HepG2 (cell line): ENCODE measurements at regions not wholly inside any gene's neighbourhood (a gene's known extent, or its start where the extent isn't known, plus 50 kb on each side); places are given as distances from the start of the nearest gene placed in this dataset.
A peak's percentile ranks its signal among the peaks of the same experiment; 100 is the strongest.

Experiments used
- ATAC-seq: fragments of 200-7000 bp; cut with Tn5 transposase; 3 replicates; pipeline ENCODE4 v1.9.1; 2020; ENCODE audit warnings: mild to moderate bottlenecking, moderate library complexity
- BruUV-seq: library from RNA; stranded (reverse); fragments of 400-500 nt; replicated peaks from 2 replicates; lab custom pipeline; 2021; lab: Mats Ljungman, UMichigan
- CTCF ChIA-PET: fragments of 300-600 bp; formaldehyde crosslinking; extraction: SDS; loops from one replicate; lab custom pipeline; 2021; ENCODE audit warnings: low total read pairs, inconsistent platforms, low intra/inter-chr PET ratio; lab: Yijun Ruan, JAX
- POLR2A ChIA-PET: fragments of 350-600 bp; sonication (Branson Sonifier 250); formaldehyde crosslinking; loops from one replicate; lab custom pipeline; 2020; ENCODE audit warnings: antibody characterized with exemption, inconsistent platforms; lab: Yijun Ruan, JAX
- DNase-seq: peaks from one replicate; pipeline ENCODE4 v3.0.0-alpha.2; 2015; ENCODE audit warnings: low spot score
- FAIRE-seq: peaks from 3 replicates; lab custom pipeline; 2011; peaks lifted over from hg19 to GRCh38; lab: Jason Lieb, UNC
- H2AFZ ChIP-seq: one replicate; pipeline ENCODE4 v1.6.1; 2011; ENCODE audit warnings: low read length, inconsistent platforms
- H3K27ac ChIP-seq: fragments of 300-600 bp; 3 replicates; pipeline ENCODE4 v1.8.0; 2011; ENCODE audit warnings: mixed run types, mild to moderate bottlenecking, mixed read lengths, low read length, inconsistent platforms; ENCODE audit not compliant: insufficient read depth; ENCODE audit errors: extremely low read length
- H3K27me3 ChIP-seq, 2 experiments: fragments of 200-600 bp in 1 of 2; 2 replicates in 1 of 2; 3 replicates in 1 of 2; pipeline versions ENCODE4 v1.6.0 to v1.8.0; 2011; ENCODE audit warnings: low read length in 2 of 2, mild to moderate bottlenecking in 2 of 2, moderate library complexity in 2 of 2, inconsistent platforms in 1 of 2; ENCODE audit not compliant: insufficient read depth in 2 of 2, control insufficient read depth in 1 of 2
- H3K36me3 ChIP-seq, 2 experiments: fragments of 200-600 bp in 1 of 2; replicated peaks in 1 of 2; 2 replicates in 1 of 2; 3 replicates in 1 of 2; pipeline versions ENCODE4 v1.5.1 to v1.8.0; 2011; ENCODE audit warnings: low read length in 2 of 2, inconsistent platforms in 1 of 2; ENCODE audit not compliant: insufficient read depth in 2 of 2, control insufficient read depth in 1 of 2
- H3K4me1 ChIP-seq: 2 replicates; pipeline ENCODE4 v1.5.1; 2012; ENCODE audit warnings: low read length, inconsistent platforms; ENCODE audit not compliant: insufficient read depth
- H3K4me2 ChIP-seq: 2 replicates; pipeline ENCODE4 v1.6.0; 2011; ENCODE audit warnings: low read depth, low read length, inconsistent platforms
- H3K4me3 ChIP-seq, 3 experiments: fragments of 200-600 bp in 1 of 3; sonication (generic), shearing (Covaris generic) in 1 of 3; replicated peaks in 1 of 3; 2 replicates each; pipeline ENCODE4 v1.5.1; 2011 to 2016; ENCODE audit warnings: low read length in 3 of 3, inconsistent platforms in 2 of 3, low read depth in 2 of 3, mild to moderate bottlenecking in 2 of 3, control low read depth in 1 of 3, mixed read lengths in 1 of 3; ENCODE audit not compliant: insufficient read depth in 1 of 3
- H3K79me2 ChIP-seq: one replicate; pipeline ENCODE4 v1.6.1; 2011; ENCODE audit warnings: low read length, inconsistent platforms; ENCODE audit not compliant: insufficient read depth
- H3K9ac ChIP-seq: 2 replicates; pipeline ENCODE4 v1.6.0; 2011; ENCODE audit warnings: mild to moderate bottlenecking, low read depth, low read length, inconsistent platforms; ENCODE audit not compliant: insufficient read depth
- H3K9me3 ChIP-seq: 2 replicates; pipeline ENCODE4 v1.5.1; 2012; ENCODE audit warnings: mild to moderate bottlenecking, low read length
- H4K20me1 ChIP-seq: 2 replicates; pipeline ENCODE4 v1.6.0; 2011; ENCODE audit warnings: inconsistent platforms, mild to moderate bottlenecking, low read length, moderate library complexity; ENCODE audit not compliant: insufficient read depth
- CBFB ChIP-seq: sonication (generic); formaldehyde crosslinking; IDR thresholded peaks from 2 replicates; pipeline ENCODE4 v1.4.0; 2020; ENCODE audit warnings: missing genetic modification reagents
- CSRNP2 ChIP-seq: sonication (generic); formaldehyde crosslinking; conservative IDR thresholded peaks from 2 replicates; pipeline ENCODE4 v1.8.0; 2022; ENCODE audit warnings: low read depth, missing genetic modification reagents
- GABPA ChIP-seq, 2 experiments: IDR thresholded peaks; 2 replicates each; pipeline ENCODE4 v1.6.1; 2011 to 2016; ENCODE audit warnings: low read depth in 2 of 2, low read length in 1 of 2, missing biosample characterization in 1 of 2, missing genetic modification characterization in 1 of 2
- HOXA5 ChIP-seq: sonication (generic); formaldehyde crosslinking; IDR thresholded peaks from 2 replicates; pipeline ENCODE4 v1.4.0; 2020; ENCODE audit warnings: missing genetic modification reagents
- KLF11 ChIP-seq: IDR thresholded peaks from 2 replicates; pipeline ENCODE4 v1.6.1; 2016; ENCODE audit warnings: missing compliant biosample characterization
- RBM22 ChIP-seq: fragments of 200-400 bp; formaldehyde crosslinking; optimal IDR thresholded peaks from 2 replicates; pipeline ENCODE3; 2017; ENCODE audit warnings: mild to moderate bottlenecking, low read length, moderate library complexity
- SATB2 ChIP-seq: sonication (generic); formaldehyde crosslinking; IDR thresholded peaks from 2 replicates; pipeline ENCODE4 v1.5.0; 2020; ENCODE audit warnings: missing genetic modification reagents
- SMAD3 ChIP-seq: sonication (generic); formaldehyde crosslinking; IDR thresholded peaks from 2 replicates; pipeline ENCODE4 v1.4.0; 2020; ENCODE audit warnings: missing genetic modification reagents
- SYNCRIP ChIP-seq: fragments of 200-400 bp; formaldehyde crosslinking; IDR thresholded peaks from 2 replicates; pipeline ENCODE4 v1.6.1; 2018; ENCODE audit warnings: mild to moderate bottlenecking, low read depth, low read length; ENCODE audit not compliant: insufficient read depth
- XRCC5 ChIP-seq: fragments of 200-400 bp; formaldehyde crosslinking; optimal IDR thresholded peaks from 2 replicates; pipeline ENCODE3; 2017; ENCODE audit warnings: mild to moderate bottlenecking, low read length
- ZGPAT ChIP-seq: IDR thresholded peaks from 2 replicates; pipeline ENCODE4 v1.6.1; 2016; ENCODE audit warnings: mild to moderate bottlenecking
- ZMAT3 ChIP-seq: sonication (generic); formaldehyde crosslinking; conservative IDR thresholded peaks from 2 replicates; pipeline ENCODE4 v1.7.0; 2021; ENCODE audit warnings: missing genetic modification reagents
- ZNF264 ChIP-seq: sonication (generic); formaldehyde crosslinking; IDR thresholded peaks from 2 replicates; pipeline ENCODE4 v1.4.0; 2020; ENCODE audit warnings: missing genetic modification reagents
- ZNF350 ChIP-seq: sonication (generic); formaldehyde crosslinking; IDR thresholded peaks from 2 replicates; pipeline ENCODE4 v1.4.0; 2020; ENCODE audit warnings: mild to moderate bottlenecking, low read depth, missing genetic modification reagents, borderline replicate concordance
- ZNF556 ChIP-seq: sonication (generic); formaldehyde crosslinking; IDR thresholded peaks from 2 replicates; pipeline ENCODE4 v1.4.0; 2020; ENCODE audit warnings: mild to moderate bottlenecking, missing genetic modification reagents, borderline replicate concordance
- ZNF557 ChIP-seq: sonication (generic); formaldehyde crosslinking; IDR thresholded peaks from 2 replicates; pipeline ENCODE4 v1.4.0; 2020; ENCODE audit warnings: missing genetic modification reagents
- ZNF75D ChIP-seq: sonication (generic); formaldehyde crosslinking; IDR thresholded peaks from 2 replicates; pipeline ENCODE4 v1.8.1; 2023; ENCODE audit warnings: missing genetic modification reagents, mild to moderate bottlenecking, borderline replicate concordance
- ZNF780A ChIP-seq: sonication (generic); formaldehyde crosslinking; IDR thresholded peaks from 2 replicates; pipeline ENCODE4 v1.8.0; 2022; ENCODE audit warnings: mild to moderate bottlenecking, missing genetic modification reagents, moderate library complexity
- WGBS: methylation state at CpG from one replicate; pipeline ENCODE4 v1.1.6; 2017; ENCODE audit warnings: low lambda C conversion rate; 5-methylcytosine and 5-hydroxymethylcytosine counted together
- in situ Hi-C: cut with HindIII; loops from 2 replicates; pipeline ENCODE4 v1.10.0; 2017; ENCODE audit warnings: low pct_unique_long_range_greater_than_20kb; ENCODE audit not compliant: extremely low pct_ligation_motif_present
- intact Hi-C: fragments of 100-400 bp; cut with micrococcal nuclease; formaldehyde crosslinking; loops from one replicate; pipeline ENCODE4 v1.10.0; 2022; ENCODE audit not compliant: unreplicated experiment

GRCh38 chr15:61556037-61556648, 327.0 kb upstream of the RORA start:
- no peaks in the 10 kb centered on the region for H3K36me3 ChIP-seq
- FAIRE-seq (no peak), ATAC-seq (no peak), DNase-seq (peak; percentile 14)
- no peak overlapping the region for H3K4me3 ChIP-seq
- TF ChIP-seq ZNF556 (CRISPR knock-in tag): no peak
- TF ChIP-seq ZNF350 (CRISPR knock-in tag): no peak
- no peak for TF ChIP-seq GABPA (IDR thresholded peaks at IDR 0.05; ENCODE audit: low read depth, low read length)
- no peak for TF ChIP-seq GABPA (CRISPR knock-in tag; IDR thresholded peaks at IDR 0.05; ENCODE audit: low read depth)
- no peak for TF ChIP-seq ZNF557 (CRISPR knock-in tag)
- H3K4me2 ChIP-seq: no peak overlapping the region; the same call in 1 of the 2 replicates
- H3K9me3 ChIP-seq: peaks cover 7% of the 10 kb centered on the region; the same call in 1 of the 2 replicates
- H3K4me1 ChIP-seq: no peaks in the 10 kb centered on the region
- BruUV-seq: no TSS peak
- in situ Hi-C loops (no loop called here), intact Hi-C loops (no loop called here)
- H3K9ac ChIP-seq: no peak overlapping the region
- ChIA-PET POLR2A (no interaction called here), CTCF (no interaction called here)
- H3K79me2 ChIP-seq: no peaks in the 10 kb centered on the region
- no peaks in the 10 kb centered on the region for H3K27me3 ChIP-seq
- WGBS: 0% methylated on average over 5 of the region's 5 CpGs
- H3K27ac ChIP-seq: no peak overlapping the region
- H2AFZ ChIP-seq: no peak overlapping the region
- no peaks in the 10 kb centered on the region for H4K20me1 ChIP-seq

GRCh38 chr15:61549727-61550126, 320.6 kb upstream of the RORA start:
- Histone ChIP-seq H3K9me3 (peaks cover 8% of the 10 kb centered on the region; the same call in 1 of the 2 replicates), H2AFZ (no peak overlapping the region), H3K27ac (no peak overlapping the region), H3K36me3 (no peaks in the 10 kb centered on the region), H4K20me1 (no peaks in the 10 kb centered on the region), H3K4me3 (no peak overlapping the region), H3K27me3 (no peaks in the 10 kb centered on the region), H3K4me1 (no peaks in the 10 kb centered on the region), H3K9ac (no peak overlapping the region), H3K79me2 (no peaks in the 10 kb centered on the region), H3K4me2 (no peak overlapping the region)
- 0% methylated on average over 1 of the region's 1 CpG for WGBS
- no peak for ATAC-seq
- CTCF ChIA-PET: no interaction called here
- POLR2A ChIA-PET: no interaction called here
- in situ Hi-C loops: no loop called here
- no peak for FAIRE-seq
- intact Hi-C loops: no loop called here
- BruUV-seq: no TSS peak
- no peak for DNase-seq
- TF ChIP-seq CSRNP2 (CRISPR knock-in tag): no peak
- TF ChIP-seq XRCC5: no peak
- no peak for TF ChIP-seq ZNF75D (CRISPR knock-in tag)
- no peak for TF ChIP-seq KLF11
- TF ChIP-seq ZNF264 (CRISPR knock-in tag): no peak
- no peak for TF ChIP-seq HOXA5
- TF ChIP-seq ZGPAT (CRISPR knock-in tag): no peak
- no peak for TF ChIP-seq SATB2
- no peak for TF ChIP-seq CBFB (CRISPR knock-in tag)
- no peak for TF ChIP-seq ZNF780A (CRISPR knock-in tag)
- no peak for TF ChIP-seq RBM22
- no peak for TF ChIP-seq ZMAT3
- TF ChIP-seq SYNCRIP: no peak
- no peak for TF ChIP-seq SMAD3
